GM12872 (cell line): ENCODE measurements at regions not wholly inside any gene's neighbourhood (a gene's known extent, or its start where the extent isn't known, plus 50 kb on each side); places are given as distances from the start of the nearest gene placed in this dataset.

Experiments
- TF ChIP-seq, protein P1 (sequence below): IDR thresholded peaks from 3 replicates; pipeline ENCODE4 v1.5.1; 2011; ENCODE audit warnings: low read depth, mild to moderate bottlenecking, low read length, moderate library complexity; ENCODE audit not compliant: insufficient read depth

DNA sequence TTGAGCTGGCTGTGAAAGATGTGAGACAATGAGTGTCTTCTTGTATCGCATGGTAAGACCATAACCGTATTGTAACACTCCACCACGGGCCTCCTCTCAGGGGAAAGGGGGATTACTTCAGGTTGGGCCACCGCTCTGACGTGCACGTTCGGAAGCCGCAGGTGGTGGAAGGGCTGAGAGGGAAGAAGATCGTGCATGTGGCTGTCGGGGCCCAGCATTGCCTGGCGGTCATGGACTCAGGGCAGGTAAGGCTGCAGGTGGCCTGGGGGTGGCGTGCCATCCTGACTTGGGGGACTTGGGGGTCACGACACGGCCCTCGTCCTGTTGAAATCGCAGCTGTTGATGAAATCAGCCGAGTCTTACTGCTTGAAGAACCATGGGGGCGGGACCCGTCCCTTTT is 87.3 kb upstream of the FAN1 start:
- TF ChIP-seq, protein P1, sequence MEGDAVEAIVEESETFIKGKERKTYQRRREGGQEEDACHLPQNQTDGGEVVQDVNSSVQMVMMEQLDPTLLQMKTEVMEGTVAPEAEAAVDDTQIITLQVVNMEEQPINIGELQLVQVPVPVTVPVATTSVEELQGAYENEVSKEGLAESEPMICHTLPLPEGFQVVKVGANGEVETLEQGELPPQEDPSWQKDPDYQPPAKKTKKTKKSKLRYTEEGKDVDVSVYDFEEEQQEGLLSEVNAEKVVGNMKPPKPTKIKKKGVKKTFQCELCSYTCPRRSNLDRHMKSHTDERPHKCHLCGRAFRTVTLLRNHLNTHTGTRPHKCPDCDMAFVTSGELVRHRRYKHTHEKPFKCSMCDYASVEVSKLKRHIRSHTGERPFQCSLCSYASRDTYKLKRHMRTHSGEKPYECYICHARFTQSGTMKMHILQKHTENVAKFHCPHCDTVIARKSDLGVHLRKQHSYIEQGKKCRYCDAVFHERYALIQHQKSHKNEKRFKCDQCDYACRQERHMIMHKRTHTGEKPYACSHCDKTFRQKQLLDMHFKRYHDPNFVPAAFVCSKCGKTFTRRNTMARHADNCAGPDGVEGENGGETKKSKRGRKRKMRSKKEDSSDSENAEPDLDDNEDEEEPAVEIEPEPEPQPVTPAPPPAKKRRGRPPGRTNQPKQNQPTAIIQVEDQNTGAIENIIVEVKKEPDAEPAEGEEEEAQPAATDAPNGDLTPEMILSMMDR = no peak

DNA sequence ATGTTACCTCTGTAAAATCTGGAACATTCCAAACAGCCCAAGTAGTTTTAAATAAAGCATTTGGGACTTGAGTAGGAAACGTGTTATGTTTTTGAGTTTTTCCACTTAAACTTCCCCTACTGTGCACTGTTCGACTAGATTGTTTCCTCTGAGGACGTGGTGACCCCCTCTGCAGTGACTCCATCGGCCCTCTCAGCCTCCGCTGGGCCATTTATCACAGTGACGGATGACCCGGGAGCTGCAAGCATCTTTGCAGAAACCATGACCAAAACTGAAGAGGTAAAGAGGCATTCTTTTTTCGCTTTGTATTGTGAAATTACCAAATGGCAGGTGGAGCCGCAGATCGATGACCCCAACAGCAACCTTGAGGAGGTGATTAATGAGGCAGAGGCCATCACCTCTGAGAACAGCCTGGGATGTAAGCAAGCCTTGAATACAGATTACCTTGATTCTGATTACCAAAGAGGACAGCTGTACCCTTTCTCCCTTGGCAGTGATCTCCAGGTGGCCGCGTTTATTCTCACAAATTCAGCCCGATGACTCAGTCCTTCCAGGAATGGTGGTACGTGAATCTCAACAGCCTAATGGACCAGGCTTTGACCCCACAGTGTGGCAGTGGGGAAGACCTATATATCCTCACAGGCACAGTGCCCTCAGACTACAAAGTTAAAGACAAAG is 79.1 kb upstream of the FAN1 start:
- TF ChIP-seq, protein P1 = no peak

DNA sequence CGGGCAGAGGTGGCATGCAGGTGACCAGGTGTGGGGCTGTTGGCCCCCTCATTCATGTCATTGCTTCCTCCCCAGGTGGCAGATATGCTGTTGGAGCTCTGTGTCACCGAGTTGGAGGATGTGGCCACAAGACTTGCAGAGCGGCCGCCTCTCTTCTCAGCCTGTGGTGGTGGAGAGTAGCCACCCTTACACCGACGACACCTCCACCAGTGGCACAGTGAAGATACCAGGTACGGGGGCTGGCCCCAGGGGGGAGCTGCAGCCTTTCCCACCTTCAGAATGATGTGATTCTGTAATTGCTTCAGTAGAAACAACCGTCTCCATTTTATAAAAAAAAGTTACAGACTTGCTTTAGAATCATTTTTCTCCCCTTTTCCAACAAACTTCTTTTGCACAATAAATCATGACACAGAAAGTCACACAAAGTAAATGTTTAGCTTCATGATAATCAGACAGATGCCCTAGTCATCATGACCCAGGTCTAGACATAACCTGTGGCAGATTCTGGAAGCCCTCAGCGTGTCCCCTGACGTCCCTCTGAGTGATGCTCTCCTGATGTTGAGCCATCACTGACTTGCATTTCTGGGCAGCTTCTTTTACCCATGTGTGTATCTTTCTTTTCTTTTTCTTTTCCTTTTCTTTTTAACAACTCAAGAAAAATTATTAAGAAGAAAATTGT is 76.0 kb upstream of the FAN1 start:
- TF ChIP-seq, protein P1 = no peak

DNA sequence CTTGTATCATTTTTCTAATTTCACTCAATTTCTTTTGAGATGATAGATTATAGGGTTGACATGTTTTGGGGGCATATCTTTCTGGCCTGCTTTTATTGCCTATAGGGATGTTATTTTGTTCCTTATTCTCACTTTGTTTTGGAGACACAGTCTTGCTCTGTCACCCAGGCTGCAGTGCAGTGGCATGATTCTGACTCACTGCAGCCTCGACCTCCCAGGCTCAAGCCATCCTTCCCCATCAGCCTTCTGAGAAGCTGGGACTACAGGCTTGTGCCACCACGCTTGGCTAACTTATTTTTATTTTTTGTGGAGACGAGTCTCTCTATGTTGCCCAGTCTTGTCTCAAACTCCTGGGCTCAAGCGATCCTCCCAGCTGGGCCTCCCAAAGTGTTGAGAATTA is 72.8 kb upstream of the FAN1 start:
- TF ChIP-seq, protein P1 = no peak
